ENCODE measurements at regions not wholly inside any gene's neighbourhood (a gene's known extent, or its start where the extent isn't known, plus 50 kb on each side); places are given as distances from the start of the nearest gene placed in this dataset.
A peak's percentile ranks its signal among the peaks of the same experiment; 100 is the strongest.

- ATAC-seq: peak; percentile 42
Observed at GRCh38 chr21:45592208-45592619, 50.0 kb upstream of the SLC19A1 start.

- ATAC-seq: no peak
Observed at GRCh38 chr21:45592626-45593134, 50.4 kb upstream of the SLC19A1 start.

GRCh38 chr21:45593162-45594022 lies 50.1 kb upstream of the PCBP3 start:
- ATAC-seq: no peak

Measured in esophagus mucosa (tissue), 1 donor.